WTC11 (cell line): ENCODE measurements at regions not wholly inside any gene's neighbourhood (a gene's known extent, or its start where the extent isn't known, plus 50 kb on each side); places are given as distances from the start of the nearest gene placed in this dataset.

Experiments
- CTCF ChIP-seq: fragments of 200-600 bp; IDR thresholded peaks from 2 replicates; pipeline ENCODE4 v1.8.0; 2022; ENCODE audit warnings: antibody characterized with exemption
- ETV6 ChIP-seq: sonication (generic); formaldehyde crosslinking; IDR thresholded peaks from 2 replicates; pipeline ENCODE4 v1.8.1; 2022; ENCODE audit warnings: mild to moderate bottlenecking, missing genetic modification reagents
- NR2C2 ChIP-seq: sonication (generic); formaldehyde crosslinking; IDR thresholded peaks from 2 replicates; pipeline ENCODE4 v1.8.0; 2022; ENCODE audit warnings: mild to moderate bottlenecking, missing genetic modification reagents
- NR3C1 ChIP-seq: sonication (generic); formaldehyde crosslinking; conservative IDR thresholded peaks from 2 replicates; pipeline ENCODE4 v1.8.1; 2023; ENCODE audit warnings: low read depth, mild to moderate bottlenecking, missing genetic modification reagents
- SMAD3 ChIP-seq: sonication (generic); formaldehyde crosslinking; IDR thresholded peaks from 2 replicates; pipeline ENCODE4 v1.8.0; 2022; ENCODE audit warnings: missing genetic modification reagents, mild to moderate bottlenecking, borderline replicate concordance
- TP53 ChIP-seq: sonication (generic); formaldehyde crosslinking; IDR thresholded peaks from 2 replicates; pipeline ENCODE4 v1.8.1; 2023; ENCODE audit warnings: mild to moderate bottlenecking, missing genetic modification reagents
- ZNF138 ChIP-seq: sonication (generic); formaldehyde crosslinking; conservative IDR thresholded peaks from 2 replicates; pipeline ENCODE4 v1.8.1; 2022; ENCODE audit warnings: mild to moderate bottlenecking, moderate library complexity, missing genetic modification reagents
- TF ChIP-seq, protein P1 (sequence below): sonication (generic); formaldehyde crosslinking; IDR thresholded peaks from 2 replicates; pipeline ENCODE4 v1.8.0; 2022; ENCODE audit warnings: mild to moderate bottlenecking, missing genetic modification reagents

GRCh38 chr21:25191141-25191540 is 416.1 kb downstream of the MRPL39 start:
- TF ChIP-seq SMAD3 (CRISPR knock-in tag) = no peak
- TF ChIP-seq CTCF = no peak
- no peak for TF ChIP-seq ZNF138 (CRISPR knock-in tag)
- TF ChIP-seq, protein P1, sequence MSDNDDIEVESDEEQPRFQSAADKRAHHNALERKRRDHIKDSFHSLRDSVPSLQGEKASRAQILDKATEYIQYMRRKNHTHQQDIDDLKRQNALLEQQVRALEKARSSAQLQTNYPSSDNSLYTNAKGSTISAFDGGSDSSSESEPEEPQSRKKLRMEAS (CRISPR knock-in tag) = no peak
- no peak for TF ChIP-seq NR3C1 (CRISPR knock-in tag)
- no peak for TF ChIP-seq TP53 (CRISPR knock-in tag)
- no peak for TF ChIP-seq ETV6 (CRISPR knock-in tag)
- TF ChIP-seq NR2C2 (CRISPR knock-in tag) = no peak
